HPDE6-E6E7 (cell line): ENCODE measurements at regions not wholly inside any gene's neighbourhood (a gene's known extent, or its start where the extent isn't known, plus 50 kb on each side); places are given as distances from the start of the nearest gene placed in this dataset.

Experiments
- DNase-seq: peaks from one replicate; pipeline ENCODE4 v3.0.0; 2011; ENCODE audit warnings: missing footprints; ENCODE audit errors: extremely low spot score

- no peak for DNase-seq
These were observed 237.5 kb upstream of the SLC35B3 start for GRCh38 chr6:8672882-8673281.

- no peak for DNase-seq
These were observed 235.4 kb upstream of the SLC35B3 start for GRCh38 chr6:8670792-8671191.

- no peak for DNase-seq
These were observed 229.4 kb upstream of the SLC35B3 start for GRCh38 chr6:8664700-8665099.

GRCh38 chr6:8664070-8664469, 228.7 kb upstream of the SLC35B3 start:
- DNase-seq: no peak

- DNase-seq: no peak
These were observed 224.3 kb upstream of the SLC35B3 start for GRCh38 chr6:8659404-8660189.

- DNase-seq: no peak
These were observed 223.1 kb upstream of the SLC35B3 start for GRCh38 chr6:8658416-8658815.

GRCh38 chr6:8657522-8657921, 222.2 kb upstream of the SLC35B3 start:
- no peak for DNase-seq

- DNase-seq: no peak
These were observed 220.5 kb upstream of the SLC35B3 start for GRCh38 chr6:8655670-8656454.

- DNase-seq: no peak
These were observed 217.4 kb upstream of the SLC35B3 start for GRCh38 chr6:8652710-8653109.

GRCh38 chr6:8651998-8652397, 216.7 kb upstream of the SLC35B3 start:
- DNase-seq: no peak

- DNase-seq: no peak
These were observed 209.9 kb upstream of the SLC35B3 start for GRCh38 chr6:8645212-8645611.

GRCh38 chr6:8644306-8644705, 209.0 kb upstream of the SLC35B3 start:
- DNase-seq: no peak

GRCh38 chr6:8642854-8643253, 207.5 kb upstream of the SLC35B3 start:
- DNase-seq: no peak

- DNase-seq: no peak
These were observed 206.8 kb upstream of the SLC35B3 start for GRCh38 chr6:8642131-8642530.

GRCh38 chr6:8639928-8640649, 204.7 kb upstream of the SLC35B3 start:
- no peak for DNase-seq

GRCh38 chr6:8637896-8638597, 202.7 kb upstream of the SLC35B3 start:
- DNase-seq: no peak

GRCh38 chr6:8633762-8634161, 198.4 kb upstream of the SLC35B3 start:
- no peak for DNase-seq

GRCh38 chr6:8628736-8629135, 193.4 kb upstream of the SLC35B3 start:
- DNase-seq: no peak

GRCh38 chr6:8628063-8628462, 192.7 kb upstream of the SLC35B3 start:
- DNase-seq: no peak

GRCh38 chr6:8627085-8627861, 191.9 kb upstream of the SLC35B3 start:
- DNase-seq: peak; percentile 67

GRCh38 chr6:8624665-8625064, 189.3 kb upstream of the SLC35B3 start:
- DNase-seq: no peak
